Adrenal gland (tissue), 5 donors: ENCODE measurements at regions not wholly inside any gene's neighbourhood (a gene's known extent, or its start where the extent isn't known, plus 50 kb on each side); places are given as distances from the start of the nearest gene placed in this dataset.

Experiments used
- POLR2A ChIP-seq, 2 donors: fragments of 450-650 bp; IDR thresholded peaks; one replicate each; pipeline ENCODE4 v1.6.1; 2017; ENCODE audit warnings: antibody characterized with exemption in 2 of 2, mild to moderate bottlenecking in 2 of 2, moderate library complexity in 1 of 2
- TF ChIP-seq, protein P1 (sequence below), 6 experiments: fragments of 450-650 bp in 4 of 6; fragments of 200-600 bp in 2 of 6; sonication (generic) in 1 of 6; IDR thresholded peaks; 1 replicate in 5 of 6; 2 replicates in 1 of 6; pipeline versions ENCODE4 v1.5.1 to v1.8.0; 2016 to 2021; ENCODE audit warnings: antibody characterized with exemption in 6 of 6, mild to moderate bottlenecking in 2 of 6, moderate library complexity in 1 of 6
- donor health status: DM: no; HTN: no; CAD: no.

DNA sequence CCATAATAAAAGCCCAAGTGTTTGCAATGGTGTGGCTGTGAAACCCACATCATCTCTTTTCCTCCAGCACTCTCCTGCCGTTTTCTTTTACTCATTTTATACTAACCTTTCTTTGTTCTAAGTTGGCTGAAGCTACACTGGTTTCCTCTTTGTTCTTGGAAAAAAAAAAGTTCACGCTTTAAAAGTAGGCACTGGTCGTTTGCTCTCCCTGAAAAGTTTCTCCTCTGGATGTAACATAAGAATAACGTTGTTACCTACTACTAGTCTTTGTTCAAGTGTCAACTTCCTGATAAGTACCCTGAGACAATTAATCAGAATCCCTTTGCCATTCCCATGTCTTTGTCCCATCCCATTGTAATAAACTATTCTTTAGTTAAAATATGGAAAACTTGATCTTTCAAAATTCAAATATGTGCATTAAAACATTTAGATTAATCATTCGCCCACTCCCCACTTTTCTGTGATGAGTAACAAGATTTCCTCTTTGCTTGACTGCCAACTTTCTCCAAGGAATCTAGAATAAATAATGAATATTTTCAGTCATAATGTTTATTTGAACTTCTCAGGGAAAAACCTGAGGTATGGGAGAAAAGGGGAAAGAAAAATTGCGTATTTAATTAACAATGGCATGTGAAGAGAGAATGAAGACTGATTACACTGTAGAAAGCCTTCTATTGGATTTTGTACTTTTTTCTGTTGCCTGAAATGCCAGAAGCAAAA, 454.3 kb upstream of the CTNND2 start:
- TF ChIP-seq, protein P1, sequence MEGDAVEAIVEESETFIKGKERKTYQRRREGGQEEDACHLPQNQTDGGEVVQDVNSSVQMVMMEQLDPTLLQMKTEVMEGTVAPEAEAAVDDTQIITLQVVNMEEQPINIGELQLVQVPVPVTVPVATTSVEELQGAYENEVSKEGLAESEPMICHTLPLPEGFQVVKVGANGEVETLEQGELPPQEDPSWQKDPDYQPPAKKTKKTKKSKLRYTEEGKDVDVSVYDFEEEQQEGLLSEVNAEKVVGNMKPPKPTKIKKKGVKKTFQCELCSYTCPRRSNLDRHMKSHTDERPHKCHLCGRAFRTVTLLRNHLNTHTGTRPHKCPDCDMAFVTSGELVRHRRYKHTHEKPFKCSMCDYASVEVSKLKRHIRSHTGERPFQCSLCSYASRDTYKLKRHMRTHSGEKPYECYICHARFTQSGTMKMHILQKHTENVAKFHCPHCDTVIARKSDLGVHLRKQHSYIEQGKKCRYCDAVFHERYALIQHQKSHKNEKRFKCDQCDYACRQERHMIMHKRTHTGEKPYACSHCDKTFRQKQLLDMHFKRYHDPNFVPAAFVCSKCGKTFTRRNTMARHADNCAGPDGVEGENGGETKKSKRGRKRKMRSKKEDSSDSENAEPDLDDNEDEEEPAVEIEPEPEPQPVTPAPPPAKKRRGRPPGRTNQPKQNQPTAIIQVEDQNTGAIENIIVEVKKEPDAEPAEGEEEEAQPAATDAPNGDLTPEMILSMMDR (IDR thresholded peaks at IDR 0.05): no peak
- no peak for TF ChIP-seq POLR2A (IDR thresholded peaks at IDR 0.05)
